ENCODE measurements at regions not wholly inside any gene's neighbourhood (a gene's known extent, or its start where the extent isn't known, plus 50 kb on each side); places are given as distances from the start of the nearest gene placed in this dataset.

GRCh38 chr5:58275516-58275915, 184.4 kb downstream of the PLK2 start:
- no peaks in the 10 kb centered on the region for H3K79me2 ChIP-seq (ENCODE audit: control insufficient read depth in 1 of 2, insufficient read depth in 2 of 2, low read length in 2 of 2)
- no peak for FAIRE-seq

More at GRCh38 chr5:58275516-58275915, 184.4 kb downstream of the PLK2 start:
- WGBS, 2 experiments (ENCODE audit: extremely low coverage in 1 of 2, insufficient coverage in 1 of 2, insufficient read length in 1 of 2, insufficient replicate concordance in 2 of 2, low coverage in 1 of 2, low lambda C conversion rate in 2 of 2, missing lambda C conversion rate in 1 of 2): 83% methylated on average over 4 of the region's 4 CpGs; no CpG with 5 or more reads in 1 of the 2 experiments
- no peak overlapping the region for H2BK120ac ChIP-seq (replicated peaks; ENCODE audit: low read depth, low read length)
- no peak overlapping the region for H2AK5ac ChIP-seq (ENCODE audit: low read depth, low read length)
- TF ChIP-seq CTBP2 (IDR thresholded peaks at IDR 0.05; ENCODE audit: borderline replicate concordance, insufficient read depth, insufficient read length, low read length): no peak
- TF ChIP-seq KDM4A (IDR thresholded peaks at IDR 0.05; ENCODE audit: low read depth, low read length, severe bottlenecking): no peak
- no peak for TF ChIP-seq JUND (IDR thresholded peaks at IDR 0.05; ENCODE audit: low read length)
- no peak for TF ChIP-seq HDAC2 (IDR thresholded peaks at IDR 0.05; ENCODE audit: borderline replicate concordance in 1 of 2, low read depth in 2 of 2, low read length in 2 of 2)
- TF ChIP-seq USF2 (IDR thresholded peaks at IDR 0.05; ENCODE audit: low read length): no peak
- no peak for TF ChIP-seq PHF8 (conservative IDR thresholded peaks at IDR 0.05; ENCODE audit: low read depth, low read length)
- no peak for TF ChIP-seq BCL11A (IDR thresholded peaks at IDR 0.05; ENCODE audit: low read depth in 2 of 2, low read length in 2 of 2)
- TF ChIP-seq EP300 (IDR thresholded peaks at IDR 0.05; ENCODE audit: borderline replicate concordance in 1 of 2, low read depth in 2 of 2, low read length in 2 of 2): no peak
- no peak for TF ChIP-seq CBX8 (IDR thresholded peaks at IDR 0.05; ENCODE audit: borderline replicate concordance, low read depth, low read length)
- TF ChIP-seq CHD1 (IDR thresholded peaks at IDR 0.05; ENCODE audit: low read depth, low read length): no peak
- no peak for TF ChIP-seq TCF12 (IDR thresholded peaks at IDR 0.05; ENCODE audit: low read depth, low read length)
- no peak for TF ChIP-seq HDAC6 (IDR thresholded peaks at IDR 0.05; ENCODE audit: low read depth, low read length)
- no peak overlapping the region for H4K5ac ChIP-seq (ENCODE audit: insufficient read length, low read depth, low read length)
- H3K4me3 ChIP-seq (ENCODE audit: extremely low read depth in 1 of 4, insufficient read depth in 2 of 4, low read depth in 3 of 4, low read length in 4 of 4): no peak overlapping the region
- no peaks in the 10 kb centered on the region for H3K79me1 ChIP-seq (ENCODE audit: low read depth, low read length)
- no peak overlapping the region for H4K8ac ChIP-seq (ENCODE audit: extremely low read depth, insufficient read depth, low read length)
- no peaks in the 10 kb centered on the region for H3K4me1 ChIP-seq (replicated peaks in 1 of 4; ENCODE audit: control insufficient read depth in 3 of 4, insufficient read depth in 4 of 4, low read length in 3 of 4)
- H3K9me3 ChIP-seq (ENCODE audit: insufficient read depth in 2 of 2, low read depth in 1 of 2, low read length in 1 of 2): no peaks in the 10 kb centered on the region
- no peaks in the 10 kb centered on the region for H3K27me3 ChIP-seq (replicated peaks in 1 of 4; ENCODE audit: control insufficient read depth in 3 of 4, extremely low read depth in 1 of 4, insufficient read depth in 3 of 4, low read length in 3 of 4)
- no peak overlapping the region for H2BK5ac ChIP-seq (ENCODE audit: low read depth, low read length)
- no peak overlapping the region for H2BK15ac ChIP-seq (ENCODE audit: low read length)
- no peaks in the 10 kb centered on the region for H4K20me1 ChIP-seq (replicated peaks in 1 of 2; ENCODE audit: control insufficient read depth in 1 of 2, insufficient read depth in 2 of 2, low read length in 2 of 2)
- H3K4ac ChIP-seq (replicated peaks; ENCODE audit: insufficient read length, low read depth, low read length): no peak overlapping the region
- H4K91ac ChIP-seq (replicated peaks; ENCODE audit: insufficient read length, low read length): no peak overlapping the region
- DNase-seq (ENCODE audit: low read depth in 1 of 2, low spot score in 2 of 2): no peak
- no peak overlapping the region for H2BK12ac ChIP-seq (ENCODE audit: low read depth, low read length)
- no peak overlapping the region for H3K14ac ChIP-seq (ENCODE audit: insufficient read length)
- H3K56ac ChIP-seq (replicated peaks; ENCODE audit: insufficient read length, low read depth, low read length): no peak overlapping the region
- ChIA-PET POLR2A (ENCODE audit: partially characterized antibody) (interaction anchor here (0.6 kb wide), 1 partner anchor 15 kb away, joined by 3 read pairs; no protein-coding TSS in a partner anchor), CTCF (ENCODE audit: partially characterized antibody) (interaction anchor here (1.0 kb wide), 1 partner anchor 514 kb away, joined by 3 read pairs; no protein-coding TSS in a partner anchor)
- H3K27ac ChIP-seq (ENCODE audit: low read depth, low read length): no peak overlapping the region
- no peak overlapping the region for H2BK20ac ChIP-seq (ENCODE audit: low read length)
- H3K36me3 ChIP-seq (ENCODE audit: control insufficient read depth in 2 of 4, insufficient read depth in 4 of 4, low read length in 3 of 4): no peaks in the 10 kb centered on the region
- no peak overlapping the region for H3K23ac ChIP-seq (ENCODE audit: insufficient read length)
- H3K9ac ChIP-seq (replicated peaks in 1 of 4; ENCODE audit: extremely low read depth in 1 of 4, low read depth in 3 of 4, low read length in 3 of 4): no peak overlapping the region
- no peak overlapping the region for H2AFZ ChIP-seq (ENCODE audit: low read length)
- no peak overlapping the region for H3K18ac ChIP-seq (ENCODE audit: extremely low read depth, low read length)
- H3K4me2 ChIP-seq (ENCODE audit: insufficient read depth in 1 of 2, low read depth in 2 of 2, low read length in 2 of 2): no peak overlapping the region
- no peaks in the 10 kb centered on the region for H3K23me2 ChIP-seq (ENCODE audit: low read depth, low read length)

Measured in H1 (cell line).